Progenitor cell of endocrine pancreas (in vitro differentiated cells): ENCODE measurements at regions not wholly inside any gene's neighbourhood (a gene's known extent, or its start where the extent isn't known, plus 50 kb on each side); places are given as distances from the start of the nearest gene placed in this dataset.

Source experiments
- DNase-seq: peaks from one replicate; pipeline ENCODE4 v3.0.0; 2021; ENCODE audit warnings: low spot score; ENCODE audit not compliant: unreplicated experiment
- H3K27ac Mint-ChIP-seq: 2 replicates; pipeline ENCODE4 v1.8.0; 2021; ENCODE audit warnings: mild to moderate bottlenecking, moderate library complexity, mixed read lengths
- H3K27me3 Mint-ChIP-seq: 2 replicates; pipeline ENCODE4 v1.8.0; 2021; ENCODE audit warnings: mixed read lengths
- H3K36me3 Mint-ChIP-seq: 2 replicates; pipeline ENCODE4 v1.8.0; 2022; ENCODE audit warnings: mixed read lengths; ENCODE audit not compliant: insufficient read depth
- H3K4me1 Mint-ChIP-seq: 2 replicates; pipeline ENCODE4 v1.8.0; 2021; ENCODE audit warnings: low read depth, mixed read lengths
- H3K4me3 Mint-ChIP-seq: 2 replicates; pipeline ENCODE4 v1.8.0; 2021; ENCODE audit warnings: low read depth, mild to moderate bottlenecking, moderate library complexity, mixed read lengths
- H3K9me3 Mint-ChIP-seq: 2 replicates; pipeline ENCODE4 v1.8.0; 2021; ENCODE audit warnings: low read depth, mixed read lengths
- CTCF ChIP-seq: fragments of 200-600 bp; sonication (generic); IDR thresholded peaks from one replicate; pipeline ENCODE4 v1.5.0; 2021; ENCODE audit warnings: antibody characterized with exemption, mild to moderate bottlenecking; ENCODE audit not compliant: unreplicated experiment

GRCh38 chrX:8030361-8030760 is 103.1 kb upstream of the PNPLA4 start:
- no peaks in the 10 kb centered on the region for H3K36me3 Mint-ChIP-seq
- no peak overlapping the region for H3K27ac Mint-ChIP-seq
- H3K27me3 Mint-ChIP-seq, result no peaks in the 10 kb centered on the region
- H3K4me3 Mint-ChIP-seq, result no peak overlapping the region
- DNase-seq, result no peak
- TF ChIP-seq CTCF, result no peak
- peaks cover 7% of the 10 kb centered on the region for H3K9me3 Mint-ChIP-seq
- H3K4me1 Mint-ChIP-seq, result no peaks in the 10 kb centered on the region

GRCh38 chrX:8027827-8028226 is 100.6 kb upstream of the PNPLA4 start:
- peaks cover 12% of the 10 kb centered on the region for H3K9me3 Mint-ChIP-seq
- no peaks in the 10 kb centered on the region for H3K4me1 Mint-ChIP-seq
- no peak overlapping the region for H3K27ac Mint-ChIP-seq
- no peaks in the 10 kb centered on the region for H3K36me3 Mint-ChIP-seq
- no peak overlapping the region for H3K4me3 Mint-ChIP-seq
- H3K27me3 Mint-ChIP-seq, result no peaks in the 10 kb centered on the region
- no peak for TF ChIP-seq CTCF
- DNase-seq, result no peak

- no peaks in the 10 kb centered on the region for H3K4me1 Mint-ChIP-seq
Observed at GRCh38 chrX:8025705-8026104, 98.5 kb upstream of the PNPLA4 start.

GRCh38 chrX:8018934-8019333 is 91.7 kb upstream of the PNPLA4 start:
- Mint-ChIP-seq H3K4me1 (peaks cover 9% of the 10 kb centered on the region), H3K27ac (no peak overlapping the region), H3K9me3 (peaks cover 7% of the 10 kb centered on the region), H3K4me3 (no peak overlapping the region), H3K36me3 (no peaks in the 10 kb centered on the region), H3K27me3 (peaks cover 3% of the 10 kb centered on the region)
- no peak for TF ChIP-seq CTCF
- no peak for DNase-seq

More at GRCh38 chrX:8025705-8026104, 98.5 kb upstream of the PNPLA4 start:
- Mint-ChIP-seq H3K27ac (no peak overlapping the region), H3K9me3 (peaks cover 14% of the 10 kb centered on the region), H3K36me3 (no peaks in the 10 kb centered on the region), H3K27me3 (no peaks in the 10 kb centered on the region), H3K4me3 (no peak overlapping the region)
- DNase-seq, result no peak
- TF ChIP-seq CTCF, result no peak

GRCh38 chrX:8010105-8010504 is 82.9 kb upstream of the PNPLA4 start:
- H3K36me3 Mint-ChIP-seq, result no peaks in the 10 kb centered on the region
- H3K4me1 Mint-ChIP-seq, result peaks cover 4% of the 10 kb centered on the region
- no peaks in the 10 kb centered on the region for H3K27me3 Mint-ChIP-seq
- peak; percentile 48 for TF ChIP-seq CTCF
- no peak for DNase-seq
- H3K4me3 Mint-ChIP-seq, result no peak overlapping the region
- H3K27ac Mint-ChIP-seq, result no peak overlapping the region
- no peaks in the 10 kb centered on the region for H3K9me3 Mint-ChIP-seq
